ENCODE measurements at regions not wholly inside any gene's neighbourhood (a gene's known extent, or its start where the extent isn't known, plus 50 kb on each side); places are given as distances from the start of the nearest gene placed in this dataset.

DNA sequence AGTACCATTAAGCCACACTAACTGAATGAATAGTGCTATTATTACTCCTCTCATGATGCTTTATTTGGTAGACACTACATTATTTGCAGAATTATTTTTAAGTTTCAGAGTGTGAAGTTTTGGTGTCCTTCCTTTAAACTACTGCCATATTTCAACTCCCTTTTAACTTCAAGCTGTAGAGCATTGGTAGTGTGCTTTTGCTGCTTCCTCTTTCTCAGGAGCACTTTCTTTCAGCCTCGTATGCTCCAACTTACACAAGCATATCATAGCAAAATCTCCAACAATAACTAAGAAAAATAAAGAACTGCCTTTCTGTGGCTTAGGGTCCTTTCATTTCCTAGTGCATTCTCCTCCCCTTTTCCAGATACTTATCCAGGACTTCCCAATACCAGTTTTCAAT lies 476.4 kb upstream of the AGTR1 start:
- H3K36me3 ChIP-seq (ENCODE audit: control insufficient read depth in 2 of 2, extremely low read depth in 1 of 2, insufficient read depth in 2 of 2, low read length in 2 of 2), result no peaks in the 10 kb centered on the region
- H3K4me3 ChIP-seq (ENCODE audit: control insufficient read depth in 2 of 3, extremely low read depth in 1 of 3, insufficient read depth in 2 of 3, low read depth in 1 of 3, low read length in 3 of 3), result no peak overlapping the region
- no peaks in the 10 kb centered on the region for H3K9me1 ChIP-seq (ENCODE audit: control insufficient read depth, extremely low read depth, insufficient read depth, low read length)
- no peak for DNase-seq (ENCODE audit: low read depth, low spot score)
- H3K27me3 ChIP-seq (ENCODE audit: control insufficient read depth, extremely low read depth, insufficient read depth, low read length), result no peaks in the 10 kb centered on the region
- no peak overlapping the region for H2AFZ ChIP-seq (ENCODE audit: control insufficient read depth, low read length)
- dilution Hi-C loops (cut with MboI; ENCODE audit: extremely low pct_ligation_motif_present, low sequenced_read_pairs), result no loop called here
- H3K27ac ChIP-seq (ENCODE audit: control insufficient read depth, insufficient read depth, low read length), result no peak overlapping the region
- no peak overlapping the region for H3K9ac ChIP-seq (ENCODE audit: control insufficient read depth, extremely low read depth, insufficient read depth, low read length)
- no peak overlapping the region for H3K4me2 ChIP-seq (ENCODE audit: control insufficient read depth, extremely low read depth, insufficient read depth, low read depth, low read length)
- no peaks in the 10 kb centered on the region for H3K4me1 ChIP-seq (ENCODE audit: control insufficient read depth, extremely low read depth, insufficient read depth, low read length)
- no peaks in the 10 kb centered on the region for H4K20me1 ChIP-seq (ENCODE audit: control insufficient read depth, extremely low read depth, insufficient read depth, low read length)
- no peak for FAIRE-seq
- TF ChIP-seq CTCF (optimal IDR thresholded peaks at IDR 0.05 in 1 of 3, IDR thresholded peaks at IDR 0.05 in 1 of 3, conservative IDR thresholded peaks at IDR 0.05 in 1 of 3; ENCODE audit: extremely low read depth in 1 of 3, insufficient read depth in 2 of 3, low read length in 3 of 3) (no peak), EZH2 (IDR thresholded peaks at IDR 0.05; ENCODE audit: low read length) (no peak)
- H3K79me2 ChIP-seq (ENCODE audit: control insufficient read depth, insufficient read depth, low read length), result no peaks in the 10 kb centered on the region
- H3K9me3 ChIP-seq (ENCODE audit: control insufficient read depth, low read depth, low read length), result no peaks in the 10 kb centered on the region

DNA sequence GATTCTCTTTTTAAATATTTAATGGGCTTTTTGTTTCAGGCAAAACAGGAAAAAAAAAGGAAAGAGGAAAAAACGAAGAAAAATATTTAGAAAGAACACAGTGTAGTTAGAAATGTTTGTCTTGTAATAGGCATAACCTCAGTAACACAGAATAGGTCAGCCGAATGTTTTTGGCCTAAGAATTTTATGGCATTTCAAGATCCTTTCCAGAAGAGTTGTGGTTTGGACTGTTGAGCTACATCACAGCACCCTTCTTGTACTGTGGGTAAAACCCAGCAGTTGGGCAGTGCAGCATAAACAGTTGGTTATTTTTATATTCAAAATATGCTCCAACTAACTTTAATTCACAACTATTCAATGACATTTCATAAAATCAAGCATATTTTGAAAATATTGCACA lies 474.4 kb upstream of the AGTR1 start:
- H2AFZ ChIP-seq (ENCODE audit: control insufficient read depth, low read length), result no peak overlapping the region
- H3K36me3 ChIP-seq (ENCODE audit: control insufficient read depth in 2 of 2, extremely low read depth in 1 of 2, insufficient read depth in 2 of 2, low read length in 2 of 2), result no peaks in the 10 kb centered on the region
- H3K9me1 ChIP-seq (ENCODE audit: control insufficient read depth, extremely low read depth, insufficient read depth, low read length), result no peaks in the 10 kb centered on the region
- H3K4me1 ChIP-seq (ENCODE audit: control insufficient read depth, extremely low read depth, insufficient read depth, low read length), result peaks cover 4% of the 10 kb centered on the region
- H4K20me1 ChIP-seq (ENCODE audit: control insufficient read depth, extremely low read depth, insufficient read depth, low read length), result no peaks in the 10 kb centered on the region
- dilution Hi-C loops (cut with MboI; ENCODE audit: extremely low pct_ligation_motif_present, low sequenced_read_pairs), result no loop called here
- no peak overlapping the region for H3K27ac ChIP-seq (ENCODE audit: control insufficient read depth, insufficient read depth, low read length)
- H3K79me2 ChIP-seq (ENCODE audit: control insufficient read depth, insufficient read depth, low read length), result no peaks in the 10 kb centered on the region
- H3K9me3 ChIP-seq (ENCODE audit: control insufficient read depth, low read depth, low read length), result no peaks in the 10 kb centered on the region
- FAIRE-seq (no peak), DNase-seq (ENCODE audit: low read depth, low spot score) (no peak)
- no peak overlapping the region for H3K4me2 ChIP-seq (ENCODE audit: control insufficient read depth, extremely low read depth, insufficient read depth, low read depth, low read length)
- no peak overlapping the region for H3K4me3 ChIP-seq (ENCODE audit: control insufficient read depth in 2 of 3, extremely low read depth in 1 of 3, insufficient read depth in 2 of 3, low read depth in 1 of 3, low read length in 3 of 3)
- no peaks in the 10 kb centered on the region for H3K27me3 ChIP-seq (ENCODE audit: control insufficient read depth, extremely low read depth, insufficient read depth, low read length)
- H3K9ac ChIP-seq (ENCODE audit: control insufficient read depth, extremely low read depth, insufficient read depth, low read length), result no peak overlapping the region
- TF ChIP-seq CTCF (optimal IDR thresholded peaks at IDR 0.05 in 1 of 3, IDR thresholded peaks at IDR 0.05 in 1 of 3, conservative IDR thresholded peaks at IDR 0.05 in 1 of 3; ENCODE audit: extremely low read depth in 1 of 3, insufficient read depth in 2 of 3, low read length in 3 of 3), result no peak
- no peak for TF ChIP-seq EZH2 (IDR thresholded peaks at IDR 0.05; ENCODE audit: low read length)

Measured in keratinocyte (primary cell).